ENCODE measurements at regions not wholly inside any gene's neighbourhood (a gene's known extent, or its start where the extent isn't known, plus 50 kb on each side); places are given as distances from the start of the nearest gene placed in this dataset.

GRCh38 chr18:22847867-22848451 lies 85.2 kb upstream of the RBBP8 start:
- TF ChIP-seq CTCF (IDR thresholded peaks at IDR 0.05; ENCODE audit: low read depth, low read length, poor library complexity, severe bottlenecking) (no peak), EZH2phosphoT487 (IDR thresholded peaks at IDR 0.05; ENCODE audit: borderline replicate concordance, low read length) (no peak)

All from DOHH2 (cell line).